IPS-18a (cell line): ENCODE measurements at regions not wholly inside any gene's neighbourhood (a gene's known extent, or its start where the extent isn't known, plus 50 kb on each side); places are given as distances from the start of the nearest gene placed in this dataset.

Experiments
- H3K27ac ChIP-seq: one replicate; pipeline ENCODE4 v1.5.1; 2013; ENCODE audit warnings: low read length
- H3K27me3 ChIP-seq: one replicate; pipeline ENCODE4 v1.6.1; 2013; ENCODE audit warnings: mild to moderate bottlenecking, low read length; ENCODE audit not compliant: control insufficient read depth, insufficient read depth
- H3K36me3 ChIP-seq: one replicate; pipeline ENCODE4 v1.6.1; 2013; ENCODE audit warnings: low read depth, low read length; ENCODE audit not compliant: control insufficient read depth
- H3K4me1 ChIP-seq: one replicate; pipeline ENCODE4 v1.6.1; 2013; ENCODE audit warnings: low read depth, low read length; ENCODE audit not compliant: control insufficient read depth
- H3K4me3 ChIP-seq: one replicate; pipeline ENCODE4 v1.5.1; 2013; ENCODE audit warnings: low read length
- H3K9ac ChIP-seq: one replicate; pipeline ENCODE4 v1.6.1; 2013; ENCODE audit warnings: mild to moderate bottlenecking, low read length, moderate library complexity
- H3K9me3 ChIP-seq: one replicate; pipeline ENCODE4 v1.6.1; 2013; ENCODE audit warnings: low read depth, low read length; ENCODE audit not compliant: control insufficient read depth

- Histone ChIP-seq H3K27ac (no peak overlapping the region), H3K9me3 (no peaks in the 10 kb centered on the region), H3K4me1 (no peaks in the 10 kb centered on the region), H3K9ac (no peak overlapping the region), H3K27me3 (no peaks in the 10 kb centered on the region), H3K36me3 (no peaks in the 10 kb centered on the region), H3K4me3 (no peak overlapping the region)
These were observed 82.2 kb upstream of the MAFB start for GRCh38 chr20:40771308-40771610.

DNA sequence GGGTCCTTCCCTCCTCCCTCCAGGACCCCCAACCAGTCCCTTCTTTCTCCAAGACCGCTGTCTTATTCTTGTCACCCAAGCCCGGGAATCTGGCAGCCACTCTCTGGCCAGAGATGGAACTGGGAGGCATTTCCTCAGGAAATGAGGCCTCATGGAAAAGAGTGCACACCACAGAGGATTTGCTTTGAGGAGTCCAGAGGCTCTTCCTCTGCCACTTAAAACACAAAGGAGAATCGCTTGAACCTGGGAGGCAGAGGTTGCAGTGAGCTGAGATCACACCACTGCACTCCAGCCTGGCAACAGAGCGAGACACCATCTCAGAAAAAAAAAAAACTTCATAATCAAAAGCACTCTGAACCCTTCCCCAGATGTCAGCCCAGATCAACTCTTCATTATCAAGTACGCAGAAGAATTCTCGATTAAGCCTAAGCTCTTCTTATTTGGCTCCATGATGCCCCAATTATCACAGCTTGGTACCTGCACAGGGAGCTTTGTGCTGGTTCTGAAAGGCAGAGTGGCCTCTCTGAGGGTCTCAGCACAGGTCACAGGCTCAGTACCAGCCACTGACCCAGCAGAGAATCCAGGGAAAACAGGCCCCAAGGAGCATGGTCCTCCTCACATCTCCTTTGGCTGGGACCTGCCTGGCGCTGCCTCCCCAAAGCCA, 82.9 kb upstream of the MAFB start:
- no peaks in the 10 kb centered on the region for H3K4me1 ChIP-seq
- H3K4me3 ChIP-seq = no peak overlapping the region
- no peaks in the 10 kb centered on the region for H3K36me3 ChIP-seq
- H3K27ac ChIP-seq = no peak overlapping the region
- H3K9me3 ChIP-seq = no peaks in the 10 kb centered on the region
- no peaks in the 10 kb centered on the region for H3K27me3 ChIP-seq
- no peak overlapping the region for H3K9ac ChIP-seq

GRCh38 chr20:40773376-40773775, 84.3 kb upstream of the MAFB start:
- H3K9me3 ChIP-seq = no peaks in the 10 kb centered on the region
- H3K27me3 ChIP-seq = no peaks in the 10 kb centered on the region
- H3K4me3 ChIP-seq = no peak overlapping the region
- H3K9ac ChIP-seq = no peak overlapping the region
- no peaks in the 10 kb centered on the region for H3K36me3 ChIP-seq
- no peaks in the 10 kb centered on the region for H3K4me1 ChIP-seq
- H3K27ac ChIP-seq = no peak overlapping the region

DNA sequence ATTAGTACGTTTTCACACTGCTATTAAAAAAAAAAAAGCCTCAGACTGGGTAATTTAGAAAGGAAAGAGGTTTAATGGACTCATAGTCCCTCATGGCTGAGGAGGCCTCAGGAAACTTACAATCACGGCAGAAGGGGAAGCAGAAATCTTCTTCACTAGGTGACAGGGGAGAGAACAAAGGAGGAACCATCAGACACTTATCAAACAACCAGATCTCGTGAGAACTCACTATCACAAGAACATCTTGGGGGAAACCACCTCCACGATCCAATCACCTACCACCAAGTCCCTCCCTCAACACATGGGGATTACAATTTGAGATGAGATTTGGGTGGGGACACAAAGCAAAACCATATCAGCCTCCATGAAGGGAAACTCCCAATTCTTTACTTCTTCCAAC, 85.2 kb upstream of the MAFB start:
- no peak overlapping the region for H3K9ac ChIP-seq
- no peaks in the 10 kb centered on the region for H3K27me3 ChIP-seq
- H3K36me3 ChIP-seq = no peaks in the 10 kb centered on the region
- no peaks in the 10 kb centered on the region for H3K9me3 ChIP-seq
- H3K4me1 ChIP-seq = no peaks in the 10 kb centered on the region
- no peak overlapping the region for H3K4me3 ChIP-seq
- no peak overlapping the region for H3K27ac ChIP-seq

DNA sequence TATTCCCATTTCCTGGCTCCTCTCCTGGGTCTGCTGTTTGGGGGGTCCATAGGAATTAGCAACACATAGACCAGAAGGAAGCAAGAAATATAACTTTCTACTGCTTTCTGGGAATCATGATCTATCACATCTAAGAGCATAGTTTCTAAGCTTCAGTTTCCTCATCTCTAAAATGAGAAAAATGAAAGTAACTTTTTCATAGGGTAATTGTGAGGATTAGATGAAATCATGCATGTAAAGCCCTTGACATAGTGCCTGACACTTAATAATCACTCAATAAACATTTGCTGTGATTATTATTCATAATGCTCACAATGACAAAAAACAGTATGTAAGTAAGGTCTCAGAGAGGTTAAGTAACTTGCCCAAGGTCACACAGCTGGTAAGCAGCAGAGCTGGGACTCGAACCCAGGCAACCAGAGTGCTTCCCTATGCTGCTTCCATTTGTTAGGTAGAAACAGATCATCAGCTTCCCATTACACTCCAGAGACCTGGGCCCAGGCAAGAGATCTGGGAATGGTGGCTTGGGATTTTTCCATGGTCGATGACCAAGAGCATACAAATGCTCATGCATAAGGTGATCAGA, 86.6 kb upstream of the MAFB start:
- Histone ChIP-seq H3K9me3 (no peaks in the 10 kb centered on the region), H3K36me3 (no peaks in the 10 kb centered on the region), H3K27me3 (no peaks in the 10 kb centered on the region), H3K4me1 (no peaks in the 10 kb centered on the region), H3K9ac (no peak overlapping the region), H3K4me3 (no peak overlapping the region), H3K27ac (no peak overlapping the region)

GRCh38 chr20:40776466-40777457, 87.7 kb upstream of the MAFB start:
- Histone ChIP-seq H3K4me3 (no peak overlapping the region), H3K36me3 (no peaks in the 10 kb centered on the region), H3K27ac (no peak overlapping the region), H3K27me3 (no peaks in the 10 kb centered on the region), H3K9ac (no peak overlapping the region), H3K4me1 (no peaks in the 10 kb centered on the region), H3K9me3 (no peaks in the 10 kb centered on the region)

- no peaks in the 10 kb centered on the region for H3K9me3 ChIP-seq
- no peaks in the 10 kb centered on the region for H3K4me1 ChIP-seq
These were observed 88.6 kb upstream of the MAFB start for GRCh38 chr20:40777653-40778052.

GRCh38 chr20:40778894-40779496, 90.0 kb upstream of the MAFB start:
- Histone ChIP-seq H3K9me3 (no peaks in the 10 kb centered on the region), H3K27ac (no peak overlapping the region), H3K4me1 (no peaks in the 10 kb centered on the region)

More at GRCh38 chr20:40777653-40778052, 88.6 kb upstream of the MAFB start:
- Histone ChIP-seq H3K27ac (no peak overlapping the region), H3K9ac (no peak overlapping the region), H3K4me3 (no peak overlapping the region), H3K36me3 (no peaks in the 10 kb centered on the region), H3K27me3 (no peaks in the 10 kb centered on the region)

GRCh38 chr20:40781327-40782042, 92.4 kb upstream of the MAFB start:
- no peaks in the 10 kb centered on the region for H3K27me3 ChIP-seq
- H3K9me3 ChIP-seq = no peaks in the 10 kb centered on the region
- H3K4me1 ChIP-seq = no peaks in the 10 kb centered on the region
- no peaks in the 10 kb centered on the region for H3K36me3 ChIP-seq
- no peak overlapping the region for H3K27ac ChIP-seq
- H3K4me3 ChIP-seq = no peak overlapping the region
- H3K9ac ChIP-seq = no peak overlapping the region

More at GRCh38 chr20:40778894-40779496, 90.0 kb upstream of the MAFB start:
- Histone ChIP-seq H3K36me3 (no peaks in the 10 kb centered on the region), H3K4me3 (no peak overlapping the region), H3K27me3 (no peaks in the 10 kb centered on the region), H3K9ac (no peak overlapping the region)

GRCh38 chr20:40782043-40782368, 93.0 kb upstream of the MAFB start:
- H3K36me3 ChIP-seq = no peaks in the 10 kb centered on the region
- H3K27me3 ChIP-seq = no peaks in the 10 kb centered on the region
- no peaks in the 10 kb centered on the region for H3K4me1 ChIP-seq
- H3K9ac ChIP-seq = no peak overlapping the region
- H3K27ac ChIP-seq = no peak overlapping the region
- H3K9me3 ChIP-seq = no peaks in the 10 kb centered on the region
- no peak overlapping the region for H3K4me3 ChIP-seq

GRCh38 chr20:40785346-40785745, 96.3 kb upstream of the MAFB start:
- no peaks in the 10 kb centered on the region for H3K27me3 ChIP-seq
- H3K36me3 ChIP-seq = no peaks in the 10 kb centered on the region
- H3K27ac ChIP-seq = no peak overlapping the region
- no peaks in the 10 kb centered on the region for H3K9me3 ChIP-seq
- H3K4me3 ChIP-seq = no peak overlapping the region
- H3K9ac ChIP-seq = no peak overlapping the region
- no peaks in the 10 kb centered on the region for H3K4me1 ChIP-seq
